GM12891 (cell line): ENCODE measurements at regions not wholly inside any gene's neighbourhood (a gene's known extent, or its start where the extent isn't known, plus 50 kb on each side); places are given as distances from the start of the nearest gene placed in this dataset.

Source experiments
- PAX5 ChIP-seq: IDR thresholded peaks from 2 replicates; pipeline ENCODE4 v1.6.1; 2011; ENCODE audit warnings: low read length, moderate library complexity, mild to moderate bottlenecking; ENCODE audit not compliant: insufficient read depth, severe bottlenecking
- POLR2A ChIP-seq: IDR thresholded peaks from 2 replicates; pipeline ENCODE4 v1.6.1; 2011; ENCODE audit warnings: low read depth, low read length, control low read depth
- POLR2AphosphoS5 ChIP-seq: IDR thresholded peaks from 2 replicates; pipeline ENCODE4 v1.6.1; 2011; ENCODE audit warnings: low read depth, low read length, control low read depth
- POU2F2 ChIP-seq: IDR thresholded peaks from 2 replicates; pipeline ENCODE4 v1.6.1; 2011; ENCODE audit warnings: low read depth, mild to moderate bottlenecking, control low read depth, low read length, moderate library complexity
- SPI1 ChIP-seq: IDR thresholded peaks from 2 replicates; pipeline ENCODE4 v1.6.1; 2011; ENCODE audit warnings: low read depth, low read length, control low read depth
- TAF1 ChIP-seq: IDR thresholded peaks from 2 replicates; pipeline ENCODE4 v1.6.1; 2011; ENCODE audit warnings: low read depth, low read length, control low read depth

DNA sequence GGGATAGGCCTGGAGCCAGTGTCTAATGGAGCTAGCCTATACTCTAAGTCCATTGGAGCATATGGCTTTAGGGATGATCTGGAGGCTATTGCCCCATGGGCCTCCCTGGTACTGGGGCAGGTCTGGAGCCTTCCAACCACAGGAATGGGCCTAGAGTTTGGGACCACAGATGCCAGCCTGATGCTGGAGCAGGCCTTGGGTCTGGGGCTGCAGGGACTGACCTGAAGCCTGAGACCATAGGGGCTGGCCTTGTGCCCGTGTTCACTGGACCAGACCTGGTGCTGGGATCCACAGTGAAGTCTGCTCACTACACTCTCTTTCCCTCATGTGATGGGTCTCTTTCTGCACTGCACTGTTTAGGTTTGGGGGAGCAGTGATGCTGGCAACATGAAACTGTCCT, 95.0 kb downstream of the KLHL28 start:
- TF ChIP-seq POLR2AphosphoS5 (no peak), TAF1 (no peak), SPI1 (no peak), POLR2A (no peak), PAX5 (no peak), POU2F2 (no peak)
